GM12872 (cell line): ENCODE measurements at regions not wholly inside any gene's neighbourhood (a gene's known extent, or its start where the extent isn't known, plus 50 kb on each side); places are given as distances from the start of the nearest gene placed in this dataset.

Experiments
- TF ChIP-seq, protein P1 (sequence below): IDR thresholded peaks from 3 replicates; pipeline ENCODE4 v1.5.1; 2011; ENCODE audit warnings: low read depth, mild to moderate bottlenecking, low read length, moderate library complexity; ENCODE audit not compliant: insufficient read depth

DNA sequence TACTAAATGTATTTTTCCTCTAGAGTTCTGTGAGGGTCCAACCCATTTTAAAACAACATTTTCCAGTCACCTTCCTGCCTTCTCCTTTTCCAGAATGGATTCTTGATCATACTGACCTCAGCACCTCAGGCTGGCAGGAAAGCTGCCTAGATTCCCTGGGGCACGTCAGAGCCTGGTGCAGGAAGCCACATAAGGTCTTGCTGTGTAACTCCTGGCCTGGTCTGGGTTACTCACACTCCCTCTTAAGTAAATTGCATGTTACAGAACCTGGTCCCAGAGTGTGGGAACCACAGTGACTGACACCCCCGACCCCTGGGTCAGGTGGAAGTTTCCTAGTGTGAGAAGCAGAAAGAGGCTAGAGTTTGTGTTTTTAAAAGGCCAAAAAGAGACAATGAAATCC is 209.8 kb downstream of the SPTSSA start:
- TF ChIP-seq, protein P1, sequence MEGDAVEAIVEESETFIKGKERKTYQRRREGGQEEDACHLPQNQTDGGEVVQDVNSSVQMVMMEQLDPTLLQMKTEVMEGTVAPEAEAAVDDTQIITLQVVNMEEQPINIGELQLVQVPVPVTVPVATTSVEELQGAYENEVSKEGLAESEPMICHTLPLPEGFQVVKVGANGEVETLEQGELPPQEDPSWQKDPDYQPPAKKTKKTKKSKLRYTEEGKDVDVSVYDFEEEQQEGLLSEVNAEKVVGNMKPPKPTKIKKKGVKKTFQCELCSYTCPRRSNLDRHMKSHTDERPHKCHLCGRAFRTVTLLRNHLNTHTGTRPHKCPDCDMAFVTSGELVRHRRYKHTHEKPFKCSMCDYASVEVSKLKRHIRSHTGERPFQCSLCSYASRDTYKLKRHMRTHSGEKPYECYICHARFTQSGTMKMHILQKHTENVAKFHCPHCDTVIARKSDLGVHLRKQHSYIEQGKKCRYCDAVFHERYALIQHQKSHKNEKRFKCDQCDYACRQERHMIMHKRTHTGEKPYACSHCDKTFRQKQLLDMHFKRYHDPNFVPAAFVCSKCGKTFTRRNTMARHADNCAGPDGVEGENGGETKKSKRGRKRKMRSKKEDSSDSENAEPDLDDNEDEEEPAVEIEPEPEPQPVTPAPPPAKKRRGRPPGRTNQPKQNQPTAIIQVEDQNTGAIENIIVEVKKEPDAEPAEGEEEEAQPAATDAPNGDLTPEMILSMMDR, result no peak

- TF ChIP-seq, protein P1, result no peak
Observed at GRCh38 chr14:34251662-34252061, 210.4 kb downstream of the SPTSSA start.

DNA sequence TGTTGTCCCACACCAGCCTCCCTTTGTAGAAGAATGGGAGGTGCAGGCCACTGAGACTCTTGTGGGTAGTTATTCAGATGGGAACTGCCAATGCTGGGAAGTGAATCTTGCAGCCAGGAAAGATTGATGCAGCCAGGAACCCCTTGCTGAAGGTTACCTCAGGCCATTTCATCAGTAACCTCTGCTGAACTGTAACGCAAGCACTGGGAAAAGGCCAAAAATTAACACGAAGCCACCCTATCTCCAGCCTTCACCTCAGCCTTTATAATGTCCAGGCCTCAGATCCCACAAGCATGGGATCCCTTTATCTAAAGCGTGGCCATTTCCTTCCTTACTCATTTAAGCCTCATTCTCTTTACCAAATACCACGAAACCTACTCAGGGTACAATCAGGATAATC is 211.1 kb downstream of the SPTSSA start:
- TF ChIP-seq, protein P1, result no peak

DNA sequence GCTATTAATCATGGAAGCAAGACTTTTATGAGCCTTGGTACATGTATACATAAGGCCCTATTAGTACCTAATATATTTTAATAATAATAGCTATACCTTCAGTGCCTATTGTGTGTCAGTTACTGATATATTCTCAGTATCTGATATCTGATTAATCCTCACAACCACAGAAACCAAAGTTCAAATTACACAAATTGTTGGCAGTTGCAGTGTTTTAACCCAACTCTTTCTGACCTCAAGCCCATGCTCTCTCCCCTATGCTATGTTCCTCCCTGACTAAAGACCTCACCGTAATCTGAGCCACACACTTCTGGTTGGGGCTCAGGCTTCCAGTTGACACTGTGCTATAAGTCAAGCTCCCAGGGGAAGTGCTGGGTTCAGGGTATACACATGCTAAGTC is 214.4 kb downstream of the SPTSSA start:
- TF ChIP-seq, protein P1, result no peak

DNA sequence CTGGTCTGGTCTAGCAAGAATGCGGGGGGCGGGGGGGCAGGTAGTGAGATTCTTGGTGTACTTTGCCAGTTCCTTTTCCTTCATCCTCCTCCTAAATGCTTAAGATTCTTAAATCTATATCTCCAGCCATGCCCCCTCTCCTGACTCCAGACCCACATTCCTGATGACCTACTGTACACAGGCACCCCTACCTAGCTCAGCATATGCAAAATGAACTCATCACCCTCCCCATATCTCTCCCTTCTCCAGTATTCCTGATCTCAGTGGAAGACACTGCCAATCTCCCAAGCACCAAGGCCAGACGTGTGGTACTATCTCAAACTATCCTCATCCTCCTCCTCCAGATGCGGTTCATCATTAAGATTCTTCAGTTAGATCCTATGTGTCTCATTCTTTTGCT is 215.8 kb downstream of the SPTSSA start:
- TF ChIP-seq, protein P1, result no peak

GRCh38 chr14:34243401-34243800 is 218.6 kb downstream of the SPTSSA start:
- TF ChIP-seq, protein P1, result no peak

DNA sequence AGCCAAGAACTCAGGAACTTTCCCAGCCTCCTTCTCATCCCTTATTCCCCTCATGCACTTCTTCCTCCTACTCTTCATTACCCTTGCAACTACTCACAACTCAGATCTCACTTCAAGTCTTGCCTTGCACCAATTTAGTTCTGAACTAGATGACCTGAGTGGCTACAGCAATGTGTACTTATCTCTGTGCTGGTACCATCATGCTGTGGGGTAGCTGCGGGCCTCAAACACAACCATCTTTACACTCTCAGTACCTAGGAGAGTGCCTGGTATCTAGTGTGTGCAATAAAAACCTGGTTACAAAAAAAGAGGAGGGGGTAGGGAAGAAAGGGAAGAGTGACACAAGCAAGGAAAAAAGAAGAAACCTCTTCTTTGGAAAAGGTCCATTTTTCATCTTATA is 219.0 kb downstream of the SPTSSA start:
- TF ChIP-seq, protein P1, result no peak

DNA sequence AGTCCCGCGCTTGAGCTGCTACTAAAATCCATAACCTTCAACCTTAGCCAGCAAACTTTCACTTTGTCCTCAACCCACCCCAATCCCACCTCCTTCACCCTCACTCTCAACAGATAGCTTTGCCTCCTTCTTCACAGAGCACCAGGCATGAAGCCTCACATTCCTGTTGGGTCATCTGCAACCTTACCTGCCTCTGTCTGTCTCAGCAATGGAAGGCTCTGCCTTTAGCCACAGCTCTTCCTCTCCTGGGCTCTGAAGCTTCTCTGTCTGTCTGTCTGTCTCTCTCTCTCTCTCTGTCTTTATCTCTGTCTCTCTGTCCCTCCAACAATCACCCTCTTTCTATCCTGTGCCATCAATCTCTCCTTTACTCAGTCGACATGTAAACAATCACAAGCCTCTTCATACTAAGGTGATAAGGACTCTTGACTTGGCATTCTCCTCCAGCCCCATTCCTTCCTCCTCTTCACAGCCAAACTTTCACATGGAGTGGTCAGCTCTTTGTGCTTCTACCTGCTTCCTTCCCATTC is 220.8 kb downstream of the SPTSSA start:
- TF ChIP-seq, protein P1, result no peak
